ENCODE measurements at regions not wholly inside any gene's neighbourhood (a gene's known extent, or its start where the extent isn't known, plus 50 kb on each side); places are given as distances from the start of the nearest gene placed in this dataset.

DNA sequence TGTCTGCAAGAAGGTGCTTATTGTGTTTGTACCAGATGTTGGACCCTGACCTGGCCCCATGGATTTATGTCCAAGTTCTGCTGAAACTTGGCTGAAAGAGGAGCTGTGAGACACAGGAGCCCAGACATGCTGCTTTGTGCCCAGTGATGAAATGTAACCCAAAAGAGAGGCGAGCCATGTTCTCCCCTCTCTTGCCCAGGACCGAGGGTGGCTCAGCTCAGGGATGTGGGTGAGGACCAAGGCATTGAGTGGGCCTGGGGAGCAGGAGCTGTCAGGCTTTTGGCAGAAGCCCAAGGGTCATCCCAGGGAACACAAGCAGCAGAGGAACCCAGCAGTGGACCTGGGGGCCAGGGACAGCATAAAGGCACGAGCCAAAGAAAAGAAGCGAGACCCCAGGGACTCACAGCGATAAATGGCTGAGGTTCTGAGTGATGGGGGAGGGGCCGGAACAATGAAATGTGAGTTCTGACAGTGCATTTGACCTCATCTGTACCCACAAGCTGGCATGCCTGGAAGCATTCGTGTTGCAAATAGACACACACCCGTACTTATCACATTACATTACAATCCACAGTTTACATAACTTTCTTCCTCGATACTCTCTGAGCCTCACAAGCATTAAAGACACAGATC lies 363.4 kb upstream of the JARID2 start:
- Histone ChIP-seq H3K27ac (no peak overlapping the region), H3K27me3 (no peaks in the 10 kb centered on the region), H3K4me3 (no peak overlapping the region), H3K9me3 (no peaks in the 10 kb centered on the region), H3K4me1 (peaks cover 4% of the 10 kb centered on the region), H3K36me3 (no peaks in the 10 kb centered on the region)
- DNase-seq (ENCODE audit: extremely low spot score in 2 of 2): no peak
- TF ChIP-seq, protein P1, sequence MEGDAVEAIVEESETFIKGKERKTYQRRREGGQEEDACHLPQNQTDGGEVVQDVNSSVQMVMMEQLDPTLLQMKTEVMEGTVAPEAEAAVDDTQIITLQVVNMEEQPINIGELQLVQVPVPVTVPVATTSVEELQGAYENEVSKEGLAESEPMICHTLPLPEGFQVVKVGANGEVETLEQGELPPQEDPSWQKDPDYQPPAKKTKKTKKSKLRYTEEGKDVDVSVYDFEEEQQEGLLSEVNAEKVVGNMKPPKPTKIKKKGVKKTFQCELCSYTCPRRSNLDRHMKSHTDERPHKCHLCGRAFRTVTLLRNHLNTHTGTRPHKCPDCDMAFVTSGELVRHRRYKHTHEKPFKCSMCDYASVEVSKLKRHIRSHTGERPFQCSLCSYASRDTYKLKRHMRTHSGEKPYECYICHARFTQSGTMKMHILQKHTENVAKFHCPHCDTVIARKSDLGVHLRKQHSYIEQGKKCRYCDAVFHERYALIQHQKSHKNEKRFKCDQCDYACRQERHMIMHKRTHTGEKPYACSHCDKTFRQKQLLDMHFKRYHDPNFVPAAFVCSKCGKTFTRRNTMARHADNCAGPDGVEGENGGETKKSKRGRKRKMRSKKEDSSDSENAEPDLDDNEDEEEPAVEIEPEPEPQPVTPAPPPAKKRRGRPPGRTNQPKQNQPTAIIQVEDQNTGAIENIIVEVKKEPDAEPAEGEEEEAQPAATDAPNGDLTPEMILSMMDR (IDR thresholded peaks at IDR 0.05): no peak
- no peak for TF ChIP-seq POLR2A (IDR thresholded peaks at IDR 0.05)
- no peak for TF ChIP-seq POLR2AphosphoS5 (IDR thresholded peaks at IDR 0.05; ENCODE audit: insufficient read depth in 1 of 2, low read depth in 1 of 2)
- intact Hi-C loops (cut with DNase I): no loop called here

DNA sequence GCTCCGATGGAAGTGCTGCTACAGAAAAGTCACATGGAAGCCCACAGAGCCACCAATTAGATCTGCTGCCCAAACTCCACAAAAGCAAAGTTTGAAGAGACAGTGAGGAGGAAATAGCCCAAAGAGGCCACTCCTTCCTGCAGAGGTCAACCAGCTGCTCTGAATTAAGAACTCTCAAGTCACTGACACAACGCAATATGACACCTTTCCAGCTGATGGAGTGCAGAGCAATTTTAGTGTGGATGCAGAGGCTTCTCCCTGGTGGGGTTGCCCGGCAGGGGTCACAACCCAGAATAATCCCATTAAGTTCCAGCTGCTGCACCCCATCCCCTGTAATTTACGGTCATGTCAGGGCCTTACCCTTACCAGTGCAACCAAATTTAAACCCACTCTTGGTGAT lies 361.9 kb upstream of the JARID2 start:
- TF ChIP-seq POLR2AphosphoS5 (IDR thresholded peaks at IDR 0.05; ENCODE audit: insufficient read depth in 1 of 2, low read depth in 1 of 2): no peak
- intact Hi-C loops (cut with DNase I): no loop called here
- Histone ChIP-seq H3K4me1 (peaks cover 11% of the 10 kb centered on the region), H3K36me3 (no peaks in the 10 kb centered on the region), H3K9me3 (no peaks in the 10 kb centered on the region), H3K27ac (no peak overlapping the region), H3K27me3 (no peaks in the 10 kb centered on the region), H3K4me3 (no peak overlapping the region)
- DNase-seq (ENCODE audit: extremely low spot score in 2 of 2): no peak

DNA sequence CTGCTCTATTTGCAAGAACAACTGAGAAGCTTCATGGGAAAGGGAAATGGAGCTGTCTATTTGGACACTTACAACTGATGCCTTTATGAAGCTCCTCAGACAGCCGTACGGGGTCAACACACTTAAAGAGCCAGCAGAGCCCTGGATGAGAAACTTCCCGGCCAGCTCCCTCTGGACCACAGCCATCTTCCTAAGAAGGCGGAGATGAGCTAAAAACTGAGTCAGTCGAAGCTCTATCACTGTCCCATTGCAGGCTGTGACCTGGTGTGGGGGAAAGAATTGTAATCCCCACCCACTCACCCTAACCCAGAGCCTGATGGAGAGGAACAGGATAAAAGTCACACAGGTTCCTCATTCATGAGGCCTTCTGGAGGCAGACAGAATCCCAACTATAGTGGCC lies 360.4 kb upstream of the JARID2 start:
- TF ChIP-seq, protein P1 (IDR thresholded peaks at IDR 0.05): no peak
- TF ChIP-seq POLR2AphosphoS5 (IDR thresholded peaks at IDR 0.05; ENCODE audit: insufficient read depth in 1 of 2, low read depth in 1 of 2): no peak
- TF ChIP-seq POLR2A (IDR thresholded peaks at IDR 0.05): no peak
- Histone ChIP-seq H3K27me3 (no peaks in the 10 kb centered on the region), H3K27ac (no peak overlapping the region), H3K4me1 (peaks cover 11% of the 10 kb centered on the region), H3K9me3 (no peaks in the 10 kb centered on the region), H3K36me3 (no peaks in the 10 kb centered on the region), H3K4me3 (no peak overlapping the region)
- no peak for DNase-seq (ENCODE audit: extremely low spot score in 2 of 2)
- intact Hi-C loops (cut with DNase I): no loop called here

GRCh38 chr6:14887181-14887580 lies 358.7 kb upstream of the JARID2 start:
- intact Hi-C loops (cut with DNase I): no loop called here
- H3K36me3 ChIP-seq: no peaks in the 10 kb centered on the region
- no peak overlapping the region for H3K27ac ChIP-seq
- TF ChIP-seq, protein P1 (IDR thresholded peaks at IDR 0.05): no peak
- TF ChIP-seq POLR2AphosphoS5 (IDR thresholded peaks at IDR 0.05; ENCODE audit: insufficient read depth in 1 of 2, low read depth in 1 of 2) (no peak), POLR2A (IDR thresholded peaks at IDR 0.05) (no peak)
- peaks cover 11% of the 10 kb centered on the region for H3K4me1 ChIP-seq
- no peaks in the 10 kb centered on the region for H3K9me3 ChIP-seq
- DNase-seq (ENCODE audit: extremely low spot score in 2 of 2): no peak
- no peak overlapping the region for H3K4me3 ChIP-seq
- H3K27me3 ChIP-seq: no peaks in the 10 kb centered on the region

GRCh38 chr6:14887986-14888574 lies 357.8 kb upstream of the JARID2 start:
- H3K4me3 ChIP-seq: no peak overlapping the region
- H3K4me1 ChIP-seq: peaks cover 7% of the 10 kb centered on the region
- no peaks in the 10 kb centered on the region for H3K36me3 ChIP-seq
- H3K27me3 ChIP-seq: no peaks in the 10 kb centered on the region
- no peak overlapping the region for H3K27ac ChIP-seq
- intact Hi-C loops (cut with DNase I): no loop called here
- no peaks in the 10 kb centered on the region for H3K9me3 ChIP-seq
- TF ChIP-seq, protein P1 (IDR thresholded peaks at IDR 0.05): no peak
- TF ChIP-seq POLR2A (IDR thresholded peaks at IDR 0.05) (no peak), POLR2AphosphoS5 (IDR thresholded peaks at IDR 0.05; ENCODE audit: insufficient read depth in 1 of 2, low read depth in 1 of 2) (no peak)
- no peak for DNase-seq (ENCODE audit: extremely low spot score in 2 of 2)
